GM12878 (cell line): ENCODE measurements at regions not wholly inside any gene's neighbourhood (a gene's known extent, or its start where the extent isn't known, plus 50 kb on each side); places are given as distances from the start of the nearest gene placed in this dataset.

Source experiments
- ATAC-seq: fragments of 200-7000 bp; cut with Tn5 transposase; 3 replicates; pipeline ENCODE4 v1.9.1; 2020; ENCODE audit warnings: mild to moderate bottlenecking, moderate library complexity
- BruUV-seq: library from RNA; stranded (reverse); fragments of 400-500 nt; replicated peaks from 2 replicates; lab custom pipeline; 2021; lab: Mats Ljungman, UMichigan
- CTCF ChIA-PET: fragments of 300-600 bp; sonication (Branson Sonifier 250); formaldehyde crosslinking; extraction: SDS; loops from one replicate; lab custom pipeline; 2021; ENCODE audit warnings: inconsistent platforms; lab: Yijun Ruan, JAX
- POLR2A ChIA-PET: fragments of 350-600 bp; formaldehyde crosslinking; extraction: SDS; loops from one replicate; lab custom pipeline; 2021; ENCODE audit warnings: inconsistent platforms; lab: Charles Lee
- RAD21 ChIA-PET: fragments of 300-600 bp; sonication (Branson Sonifier 250); formaldehyde crosslinking; loops from one replicate; lab custom pipeline; 2023; ENCODE audit warnings: antibody characterized with exemption; ENCODE audit not compliant: unreplicated experiment; lab: Charles Lee
- SMC1A ChIA-PET: fragments of 300-600 bp; sonication (Branson Sonifier 250); formaldehyde crosslinking; loops from one replicate; lab custom pipeline; 2023; ENCODE audit not compliant: unreplicated experiment, uncharacterized antibody; lab: Charles Lee
- DNase-seq: peaks from one replicate; pipeline ENCODE4 v3.0.0-alpha.2; 2011; ENCODE audit warnings: low read depth, low spot score
- FAIRE-seq: peaks from 3 replicates; lab custom pipeline; 2011; peaks lifted over from hg19 to GRCh38; lab: Jason Lieb, UNC
- H2AFZ ChIP-seq: 2 replicates; pipeline ENCODE4 v1.6.0; 2011; ENCODE audit warnings: low read depth, low read length, control low read depth; ENCODE audit not compliant: control insufficient read depth
- H3K27ac ChIP-seq: 2 replicates; pipeline ENCODE4 v1.5.1; 2011; ENCODE audit warnings: control low read depth; ENCODE audit not compliant: control insufficient read depth, insufficient read depth
- H3K27me3 ChIP-seq, 2 experiments: replicated peaks in 1 of 2; 2 replicates each; pipeline versions ENCODE4 v1.6.0 to v1.6.1; 2011; ENCODE audit warnings: low read length in 1 of 2; ENCODE audit not compliant: control insufficient read depth in 2 of 2, insufficient read depth in 2 of 2
- H3K36me3 ChIP-seq, 2 experiments: 2 replicates each; pipeline ENCODE4 v1.5.1; 2011; ENCODE audit warnings: low read length in 1 of 2; ENCODE audit not compliant: control insufficient read depth in 2 of 2, insufficient read depth in 2 of 2
- H3K4me1 ChIP-seq: 2 replicates; pipeline ENCODE4 v1.6.1; 2011; ENCODE audit warnings: mild to moderate bottlenecking, low read length, moderate library complexity, mixed read lengths; ENCODE audit not compliant: control insufficient read depth, insufficient read depth
- H3K4me2 ChIP-seq: 2 replicates; pipeline ENCODE4 v1.6.0; 2011; ENCODE audit warnings: control low read depth; ENCODE audit not compliant: control insufficient read depth, insufficient read depth
- H3K4me3 ChIP-seq: fragments of 200-600 bp; sonication (generic); 2 replicates; pipeline ENCODE4 v1.5.1; 2016
- H3K79me2 ChIP-seq: 2 replicates; pipeline ENCODE4 v1.6.0; 2011; ENCODE audit warnings: low read length; ENCODE audit not compliant: control insufficient read depth, insufficient read depth
- H3K9ac ChIP-seq: 2 replicates; pipeline ENCODE4 v1.8.0; 2011; ENCODE audit warnings: low read length, control low read depth, mixed read lengths; ENCODE audit not compliant: control insufficient read depth, insufficient read depth
- H3K9me3 ChIP-seq: replicated peaks from 3 replicates; pipeline ENCODE4 v1.5.1; 2011; ENCODE audit warnings: mild to moderate bottlenecking, low read length; ENCODE audit not compliant: control insufficient read depth, insufficient read depth
- H4K20me1 ChIP-seq: 2 replicates; pipeline ENCODE4 v1.6.0; 2011; ENCODE audit not compliant: control insufficient read depth, insufficient read depth
- CBFB ChIP-seq: IDR thresholded peaks from 2 replicates; pipeline ENCODE4 v1.6.1; 2016; ENCODE audit warnings: antibody characterized with exemption, low read depth
- CBX5 ChIP-seq: sonication (generic); IDR thresholded peaks from 2 replicates; pipeline ENCODE4 v1.6.1; 2016; ENCODE audit warnings: low read depth, moderate library complexity, mild to moderate bottlenecking, inconsistent platforms
- CREM ChIP-seq: IDR thresholded peaks from 2 replicates; pipeline ENCODE4 v1.6.1; 2014; ENCODE audit warnings: antibody characterized with exemption, low read depth
- HCFC1 ChIP-seq: fragments of 150-350 bp; IDR thresholded peaks from 2 replicates; pipeline ENCODE4 v1.6.1; 2014; ENCODE audit warnings: low read length
- HDAC6 ChIP-seq: fragments of 200-600 bp; sonication (generic); IDR thresholded peaks from one replicate; pipeline ENCODE4 v1.8.0; 2017; ENCODE audit warnings: antibody characterized with exemption; ENCODE audit not compliant: unreplicated experiment
- IKZF2 ChIP-seq, 2 experiments: fragments of 450-650 bp; IDR thresholded peaks; 2 replicates each; pipeline ENCODE4 v1.6.1; 2017; ENCODE audit warnings: mild to moderate bottlenecking in 2 of 2, moderate library complexity in 2 of 2
- LARP7 ChIP-seq: fragments of 450-650 bp; IDR thresholded peaks from 2 replicates; pipeline ENCODE4 v1.6.1; 2017; ENCODE audit warnings: mild to moderate bottlenecking
- MTA3 ChIP-seq: IDR thresholded peaks from 2 replicates; pipeline ENCODE4 v1.6.1; 2012; ENCODE audit warnings: low read length, inconsistent platforms, borderline replicate concordance
- NBN ChIP-seq: fragments of 450-650 bp; IDR thresholded peaks from 2 replicates; pipeline ENCODE4 v1.6.1; 2016
- PAX5 ChIP-seq: IDR thresholded peaks from 2 replicates; pipeline ENCODE4 v1.6.1; 2011; ENCODE audit warnings: low read depth, low read length, borderline replicate concordance
- RAD21 ChIP-seq: IDR thresholded peaks from 2 replicates; pipeline ENCODE4 v1.6.1; 2011; ENCODE audit warnings: mild to moderate bottlenecking, low read depth, low read length, moderate library complexity; ENCODE audit not compliant: insufficient read depth
- SIN3A ChIP-seq: IDR thresholded peaks from 2 replicates; pipeline ENCODE4 v1.6.1; 2012; ENCODE audit warnings: low read depth, low read length, improper control_type of control experiment
- SMC3 ChIP-seq: IDR thresholded peaks from 2 replicates; pipeline ENCODE4 v1.6.1; 2011; ENCODE audit warnings: low read length, improper control_type of control experiment, borderline replicate concordance
- TAF1 ChIP-seq: IDR thresholded peaks from 2 replicates; pipeline ENCODE4 v1.6.1; 2011; ENCODE audit warnings: mild to moderate bottlenecking, low read depth, low read length, borderline replicate concordance
- ZSCAN29 ChIP-seq: fragments of 450-650 bp; IDR thresholded peaks from 2 replicates; pipeline ENCODE4 v1.6.1; 2017; ENCODE audit warnings: mild to moderate bottlenecking, moderate library complexity
- WGBS: methylation state at CpG from one replicate; pipeline ENCODE4 v1.1.6; 2016; ENCODE audit warnings: low lambda C conversion rate; ENCODE audit not compliant: insufficient replicate concordance, insufficient coverage; ENCODE audit errors: missing lambda C conversion rate; 5-methylcytosine and 5-hydroxymethylcytosine counted together
- in situ Hi-C: fragments of 300-500 bp; cut with MboI; formaldehyde crosslinking; loops from 9 replicates; pipeline ENCODE4 v1.14.3; 2018; ENCODE audit warnings: mixed read lengths
- intact Hi-C: fragments of 100-400 bp; cut with micrococcal nuclease; formaldehyde crosslinking; loops from one replicate; pipeline ENCODE4 v1.14.2; 2022; ENCODE audit not compliant: unreplicated experiment
- TF ChIP-seq, protein P1 (sequence below): fragments of 450-650 bp; IDR thresholded peaks from 2 replicates; pipeline ENCODE4 v1.6.1; 2017; ENCODE audit warnings: antibody characterized with exemption, mild to moderate bottlenecking, moderate library complexity
- TF ChIP-seq, protein P2 (sequence below): fragments of 450-650 bp; IDR thresholded peaks from 2 replicates; pipeline ENCODE4 v1.6.1; 2016; ENCODE audit warnings: mild to moderate bottlenecking
- TF ChIP-seq, protein P3 (sequence below): IDR thresholded peaks from 2 replicates; pipeline ENCODE4 v1.6.1; 2012; ENCODE audit warnings: low read length, inconsistent platforms

DNA sequence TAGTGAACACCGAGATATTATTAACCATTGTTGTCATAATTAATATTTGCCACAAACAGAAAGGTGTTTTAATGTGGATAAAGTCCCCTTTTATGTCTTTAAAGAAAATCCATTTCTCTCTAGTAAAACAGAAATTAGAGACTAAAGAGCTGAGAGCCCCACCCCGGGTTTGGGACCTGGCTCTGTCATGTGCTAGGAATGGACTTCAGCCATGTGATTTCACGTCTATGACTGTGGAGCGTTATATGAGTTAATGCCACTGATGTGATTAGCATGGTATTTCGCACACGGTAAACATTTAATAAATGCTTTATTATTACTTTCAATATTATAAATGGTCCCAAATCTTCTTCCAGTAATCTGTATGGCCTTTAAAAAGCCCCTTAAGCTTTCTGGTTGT, 205.0 kb upstream of the NFIA start:
- ATAC-seq = no peak
- no TSS peak for BruUV-seq

More for the DNA sequence above, 205.0 kb upstream of the NFIA start:
- Histone ChIP-seq H3K79me2 (no peaks in the 10 kb centered on the region), H3K9me3 (no peaks in the 10 kb centered on the region), H3K4me3 (no peak overlapping the region), H2AFZ (no peak overlapping the region), H3K27me3 (no peaks in the 10 kb centered on the region), H3K36me3 (no peaks in the 10 kb centered on the region), H3K27ac (no peak overlapping the region), H3K4me1 (no peaks in the 10 kb centered on the region)
- in situ Hi-C loops = no loop called here
- intact Hi-C loops = no loop called here
- DNase-seq (no peak), FAIRE-seq (no peak)
- ChIA-PET SMC1A (no interaction called here), RAD21 (no interaction called here), POLR2A (no interaction called here)
- TF ChIP-seq SIN3A (no peak), CBX5 (no peak), PAX5 (no peak), IKZF2 (IDR thresholded peaks at IDR 0.05) (no peak), HCFC1 (no peak), SMC3 (no peak), TAF1 (no peak), CBFB (no peak), CREM (no peak), HDAC6 (no peak), LARP7 (no peak), NBN (no peak), MTA3 (no peak), RAD21 (no peak), ZSCAN29 (no peak)
- TF ChIP-seq, protein P1, sequence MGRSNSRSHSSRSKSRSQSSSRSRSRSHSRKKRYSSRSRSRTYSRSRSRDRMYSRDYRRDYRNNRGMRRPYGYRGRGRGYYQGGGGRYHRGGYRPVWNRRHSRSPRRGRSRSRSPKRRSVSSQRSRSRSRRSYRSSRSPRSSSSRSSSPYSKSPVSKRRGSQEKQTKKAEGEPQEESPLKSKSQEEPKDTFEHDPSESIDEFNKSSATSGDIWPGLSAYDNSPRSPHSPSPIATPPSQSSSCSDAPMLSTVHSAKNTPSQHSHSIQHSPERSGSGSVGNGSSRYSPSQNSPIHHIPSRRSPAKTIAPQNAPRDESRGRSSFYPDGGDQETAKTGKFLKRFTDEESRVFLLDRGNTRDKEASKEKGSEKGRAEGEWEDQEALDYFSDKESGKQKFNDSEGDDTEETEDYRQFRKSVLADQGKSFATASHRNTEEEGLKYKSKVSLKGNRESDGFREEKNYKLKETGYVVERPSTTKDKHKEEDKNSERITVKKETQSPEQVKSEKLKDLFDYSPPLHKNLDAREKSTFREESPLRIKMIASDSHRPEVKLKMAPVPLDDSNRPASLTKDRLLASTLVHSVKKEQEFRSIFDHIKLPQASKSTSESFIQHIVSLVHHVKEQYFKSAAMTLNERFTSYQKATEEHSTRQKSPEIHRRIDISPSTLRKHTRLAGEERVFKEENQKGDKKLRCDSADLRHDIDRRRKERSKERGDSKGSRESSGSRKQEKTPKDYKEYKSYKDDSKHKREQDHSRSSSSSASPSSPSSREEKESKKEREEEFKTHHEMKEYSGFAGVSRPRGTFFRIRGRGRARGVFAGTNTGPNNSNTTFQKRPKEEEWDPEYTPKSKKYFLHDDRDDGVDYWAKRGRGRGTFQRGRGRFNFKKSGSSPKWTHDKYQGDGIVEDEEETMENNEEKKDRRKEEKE = no peak
- TF ChIP-seq, protein P2, sequence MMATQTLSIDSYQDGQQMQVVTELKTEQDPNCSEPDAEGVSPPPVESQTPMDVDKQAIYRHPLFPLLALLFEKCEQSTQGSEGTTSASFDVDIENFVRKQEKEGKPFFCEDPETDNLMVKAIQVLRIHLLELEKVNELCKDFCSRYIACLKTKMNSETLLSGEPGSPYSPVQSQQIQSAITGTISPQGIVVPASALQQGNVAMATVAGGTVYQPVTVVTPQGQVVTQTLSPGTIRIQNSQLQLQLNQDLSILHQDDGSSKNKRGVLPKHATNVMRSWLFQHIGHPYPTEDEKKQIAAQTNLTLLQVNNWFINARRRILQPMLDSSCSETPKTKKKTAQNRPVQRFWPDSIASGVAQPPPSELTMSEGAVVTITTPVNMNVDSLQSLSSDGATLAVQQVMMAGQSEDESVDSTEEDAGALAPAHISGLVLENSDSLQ = no peak
- TF ChIP-seq, protein P3, sequence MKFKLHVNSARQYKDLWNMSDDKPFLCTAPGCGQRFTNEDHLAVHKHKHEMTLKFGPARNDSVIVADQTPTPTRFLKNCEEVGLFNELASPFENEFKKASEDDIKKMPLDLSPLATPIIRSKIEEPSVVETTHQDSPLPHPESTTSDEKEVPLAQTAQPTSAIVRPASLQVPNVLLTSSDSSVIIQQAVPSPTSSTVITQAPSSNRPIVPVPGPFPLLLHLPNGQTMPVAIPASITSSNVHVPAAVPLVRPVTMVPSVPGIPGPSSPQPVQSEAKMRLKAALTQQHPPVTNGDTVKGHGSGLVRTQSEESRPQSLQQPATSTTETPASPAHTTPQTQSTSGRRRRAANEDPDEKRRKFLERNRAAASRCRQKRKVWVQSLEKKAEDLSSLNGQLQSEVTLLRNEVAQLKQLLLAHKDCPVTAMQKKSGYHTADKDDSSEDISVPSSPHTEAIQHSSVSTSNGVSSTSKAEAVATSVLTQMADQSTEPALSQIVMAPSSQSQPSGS = no peak
- TF ChIP-seq, all 136 proteins: peak for 0
- Histone ChIP-seq H3K4me2 (no peak overlapping the region), H3K9ac (no peak overlapping the region), H4K20me1 (no peaks in the 10 kb centered on the region)
- CTCF ChIA-PET = no interaction called here
- WGBS = 36% methylated on average over 6 of the region's 6 CpGs
